GM23338 (cell line): ENCODE measurements at regions not wholly inside any gene's neighbourhood (a gene's known extent, or its start where the extent isn't known, plus 50 kb on each side); places are given as distances from the start of the nearest gene placed in this dataset.

Source experiments
- ATAC-seq: fragments of 200-7000 bp; cut with Tn5 transposase; 3 replicates; pipeline ENCODE4 v1.9.1; 2020
- DNase-seq: peaks from one replicate; pipeline ENCODE4 v3.0.0-alpha.2; 2015; ENCODE audit warnings: low spot score
- H2AFZ ChIP-seq: fragments of 200-600 bp; sonication (generic); 2 replicates; pipeline ENCODE4 v1.8.0; 2016; ENCODE audit warnings: antibody characterized with exemption, mild to moderate bottlenecking, moderate library complexity
- H3F3A ChIP-seq: fragments of 200-600 bp; sonication (generic); replicated peaks from 2 replicates; pipeline ENCODE4 v1.8.0; 2017; ENCODE audit warnings: antibody characterized with exemption, mixed run types, low read depth
- H3K27ac ChIP-seq: fragments of 200-600 bp; sonication (generic); 2 replicates; pipeline ENCODE4 v1.6.1; 2016; ENCODE audit warnings: low read depth
- H3K27me3 ChIP-seq: fragments of 200-600 bp; sonication (generic); 2 replicates; pipeline ENCODE4 v1.8.0; 2016; ENCODE audit warnings: mild to moderate bottlenecking, mixed run types, moderate library complexity; ENCODE audit not compliant: insufficient read depth
- H3K36me3 ChIP-seq: fragments of 200-600 bp; sonication (generic); 2 replicates; pipeline ENCODE4 v1.8.0; 2016; ENCODE audit warnings: mild to moderate bottlenecking; ENCODE audit not compliant: insufficient read depth
- H3K4me1 ChIP-seq: fragments of 200-600 bp; sonication (generic); 2 replicates; pipeline ENCODE4 v1.8.0; 2016; ENCODE audit warnings: mild to moderate bottlenecking, moderate library complexity; ENCODE audit not compliant: insufficient read depth
- H3K4me2 ChIP-seq: fragments of 200-600 bp; sonication (generic); 2 replicates; pipeline ENCODE4 v1.7.1; 2017; ENCODE audit warnings: mixed run types
- H3K4me3 ChIP-seq: fragments of 200-600 bp; sonication (generic); 2 replicates; pipeline ENCODE4 v1.6.1; 2016; ENCODE audit warnings: mixed run types
- H3K79me2 ChIP-seq: fragments of 200-600 bp; sonication (generic); replicated peaks from 2 replicates; pipeline ENCODE4 v1.8.0; 2017; ENCODE audit warnings: mild to moderate bottlenecking; ENCODE audit not compliant: insufficient read depth
- H3K9me2 ChIP-seq: fragments of 200-600 bp; sonication (generic); 2 replicates; pipeline ENCODE4 v1.8.0; 2017; ENCODE audit not compliant: insufficient read depth
- H4K20me1 ChIP-seq: fragments of 200-600 bp; sonication (generic); replicated peaks from 2 replicates; pipeline ENCODE4 v1.8.0; 2017; ENCODE audit warnings: mild to moderate bottlenecking; ENCODE audit not compliant: insufficient read depth
- H3K27ac Mint-ChIP-seq: 2 replicates; pipeline ENCODE4 v1.8.0; 2020; ENCODE audit warnings: inconsistent platforms, mild to moderate bottlenecking, moderate library complexity, mixed read lengths
- H3K27me3 Mint-ChIP-seq: 3 replicates; pipeline ENCODE4 v1.8.0; 2022; ENCODE audit warnings: low read depth, mild to moderate bottlenecking, moderate library complexity, mixed read lengths, inconsistent platforms; ENCODE audit not compliant: insufficient read depth, poor library complexity
- H3K36me3 Mint-ChIP-seq: 3 replicates; pipeline ENCODE4 v1.8.0; 2021; ENCODE audit warnings: low read depth, mild to moderate bottlenecking, inconsistent platforms, moderate library complexity, mixed read lengths
- H3K4me1 Mint-ChIP-seq: 3 replicates; pipeline ENCODE4 v1.8.0; 2020; ENCODE audit warnings: mild to moderate bottlenecking, inconsistent platforms, mixed read lengths
- H3K4me3 Mint-ChIP-seq: 3 replicates; pipeline ENCODE4 v1.8.0; 2021; ENCODE audit warnings: moderate library complexity, mild to moderate bottlenecking, inconsistent platforms, mixed read lengths
- H3K9me3 Mint-ChIP-seq: 3 replicates; pipeline ENCODE4 v1.8.0; 2020; ENCODE audit warnings: moderate library complexity, mild to moderate bottlenecking, inconsistent platforms, mixed read lengths
- CREB1 ChIP-seq: fragments of 250-450 bp; sonication (Bioruptor Pico); IDR thresholded peaks from 2 replicates; pipeline ENCODE4 v1.5.0; 2020; ENCODE audit warnings: low read depth, mild to moderate bottlenecking, moderate library complexity
- EZH2 ChIP-seq: fragments of 200-600 bp; sonication (generic); IDR thresholded peaks from one replicate; pipeline ENCODE4 v1.8.0; 2017; ENCODE audit warnings: antibody characterized with exemption, mild to moderate bottlenecking, low read depth; ENCODE audit not compliant: unreplicated experiment
- EZH2phosphoT487 ChIP-seq: fragments of 200-600 bp; sonication (generic); IDR thresholded peaks from one replicate; pipeline ENCODE4 v1.8.1; 2018; ENCODE audit warnings: antibody characterized with exemption; ENCODE audit not compliant: unreplicated experiment
- JUNB ChIP-seq: IDR thresholded peaks from one replicate; pipeline ENCODE4 v1.6.1; 2016; ENCODE audit warnings: antibody characterized with exemption; ENCODE audit not compliant: unreplicated experiment
- NANOG ChIP-seq: IDR thresholded peaks from 2 replicates; pipeline ENCODE4 v1.6.1; 2016; ENCODE audit warnings: antibody characterized with exemption, borderline replicate concordance
- POLR2AphosphoS5 ChIP-seq: IDR thresholded peaks from 2 replicates; pipeline ENCODE4 v1.6.1; 2016; ENCODE audit warnings: antibody characterized with exemption, low read depth
- REST ChIP-seq: IDR thresholded peaks from one replicate; pipeline ENCODE4 v1.6.1; 2018; ENCODE audit warnings: antibody characterized with exemption; ENCODE audit not compliant: unreplicated experiment
- ZNF114 ChIP-seq: fragments of 250-450 bp; sonication (Bioruptor Pico); IDR thresholded peaks from 2 replicates; pipeline ENCODE4 v1.5.0; 2020; ENCODE audit warnings: mild to moderate bottlenecking, moderate library complexity
- ZNF331 ChIP-seq: fragments of 250-450 bp; sonication (Bioruptor Pico); IDR thresholded peaks from 2 replicates; pipeline ENCODE4 v1.5.0; 2020; ENCODE audit warnings: low read depth, mild to moderate bottlenecking, moderate library complexity
- TF ChIP-seq, protein P1 (sequence below): IDR thresholded peaks from 2 replicates; pipeline ENCODE4 v1.6.1; 2016; ENCODE audit warnings: antibody characterized with exemption
- TF ChIP-seq, protein P2 (sequence below), 2 experiments: fragments of 200-600 bp in 1 of 2; sonication (generic) in 1 of 2; conservative IDR thresholded peaks; 2 replicates each; pipeline versions ENCODE4 v1.5.1 to v1.6.1; 2016 to 2017; ENCODE audit warnings: antibody characterized with exemption in 2 of 2, low read depth in 2 of 2, mild to moderate bottlenecking in 2 of 2, moderate library complexity in 1 of 2

DNA sequence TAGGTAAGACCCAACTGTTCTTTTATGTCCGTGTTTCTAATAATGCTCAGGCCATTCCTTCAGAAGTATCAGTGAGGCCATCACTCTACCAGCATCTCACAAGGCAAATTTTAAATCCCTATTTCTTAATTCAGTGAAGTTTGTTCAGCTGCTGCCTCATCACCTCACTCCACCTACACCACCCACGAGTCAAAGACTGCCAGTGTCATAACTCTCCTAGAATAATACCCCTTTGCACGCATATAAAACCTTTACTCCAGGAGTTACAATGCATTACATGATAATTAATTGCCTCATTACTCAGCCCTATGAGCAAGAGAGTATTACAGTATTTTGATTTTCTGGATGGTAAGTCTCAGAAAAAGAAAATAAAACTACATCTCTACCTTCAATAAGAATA lies 793.6 kb downstream of the TFAP2A start:
- Histone ChIP-seq H3K4me2 (no peak overlapping the region), H3K36me3 (no peaks in the 10 kb centered on the region), H3K27me3 (no peaks in the 10 kb centered on the region), H3K27ac (no peak overlapping the region), H3K4me1 (no peaks in the 10 kb centered on the region), H3K79me2 (no peaks in the 10 kb centered on the region), H2AFZ (no peak overlapping the region), H3K4me3 (no peak overlapping the region), H3F3A (no peaks in the 10 kb centered on the region), H3K9me2 (no peaks in the 10 kb centered on the region), H4K20me1 (no peaks in the 10 kb centered on the region; the same call in 1 of the 2 replicates)
- H3K4me1 Mint-ChIP-seq, result no peaks in the 10 kb centered on the region
- H3K9me3 Mint-ChIP-seq, result no peaks in the 10 kb centered on the region; the same call in 1 of the 3 replicates
- no peak overlapping the region for H3K4me3 Mint-ChIP-seq
- H3K27ac Mint-ChIP-seq, result no peak overlapping the region
- TF ChIP-seq, protein P1, sequence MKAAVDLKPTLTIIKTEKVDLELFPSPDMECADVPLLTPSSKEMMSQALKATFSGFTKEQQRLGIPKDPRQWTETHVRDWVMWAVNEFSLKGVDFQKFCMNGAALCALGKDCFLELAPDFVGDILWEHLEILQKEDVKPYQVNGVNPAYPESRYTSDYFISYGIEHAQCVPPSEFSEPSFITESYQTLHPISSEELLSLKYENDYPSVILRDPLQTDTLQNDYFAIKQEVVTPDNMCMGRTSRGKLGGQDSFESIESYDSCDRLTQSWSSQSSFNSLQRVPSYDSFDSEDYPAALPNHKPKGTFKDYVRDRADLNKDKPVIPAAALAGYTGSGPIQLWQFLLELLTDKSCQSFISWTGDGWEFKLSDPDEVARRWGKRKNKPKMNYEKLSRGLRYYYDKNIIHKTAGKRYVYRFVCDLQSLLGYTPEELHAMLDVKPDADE, result no peak
- TF ChIP-seq ZNF331 (CRISPR knock-in tag) (no peak), CREB1 (no peak), ZNF114 (CRISPR knock-in tag) (no peak), POLR2AphosphoS5 (no peak), NANOG (no peak)
- TF ChIP-seq, protein P2, sequence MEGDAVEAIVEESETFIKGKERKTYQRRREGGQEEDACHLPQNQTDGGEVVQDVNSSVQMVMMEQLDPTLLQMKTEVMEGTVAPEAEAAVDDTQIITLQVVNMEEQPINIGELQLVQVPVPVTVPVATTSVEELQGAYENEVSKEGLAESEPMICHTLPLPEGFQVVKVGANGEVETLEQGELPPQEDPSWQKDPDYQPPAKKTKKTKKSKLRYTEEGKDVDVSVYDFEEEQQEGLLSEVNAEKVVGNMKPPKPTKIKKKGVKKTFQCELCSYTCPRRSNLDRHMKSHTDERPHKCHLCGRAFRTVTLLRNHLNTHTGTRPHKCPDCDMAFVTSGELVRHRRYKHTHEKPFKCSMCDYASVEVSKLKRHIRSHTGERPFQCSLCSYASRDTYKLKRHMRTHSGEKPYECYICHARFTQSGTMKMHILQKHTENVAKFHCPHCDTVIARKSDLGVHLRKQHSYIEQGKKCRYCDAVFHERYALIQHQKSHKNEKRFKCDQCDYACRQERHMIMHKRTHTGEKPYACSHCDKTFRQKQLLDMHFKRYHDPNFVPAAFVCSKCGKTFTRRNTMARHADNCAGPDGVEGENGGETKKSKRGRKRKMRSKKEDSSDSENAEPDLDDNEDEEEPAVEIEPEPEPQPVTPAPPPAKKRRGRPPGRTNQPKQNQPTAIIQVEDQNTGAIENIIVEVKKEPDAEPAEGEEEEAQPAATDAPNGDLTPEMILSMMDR (conservative IDR thresholded peaks at IDR 0.05; ENCODE audit: low read depth in 2 of 2), result no peak
- H3K36me3 Mint-ChIP-seq, result no peaks in the 10 kb centered on the region
- H3K27me3 Mint-ChIP-seq, result peaks cover 2% of the 10 kb centered on the region
- no peak for ATAC-seq
- DNase-seq, result no peak

- H3K4me1 Mint-ChIP-seq, result no peaks in the 10 kb centered on the region
- no peaks in the 10 kb centered on the region for H3K36me3 Mint-ChIP-seq
- H3F3A ChIP-seq, result no peaks in the 10 kb centered on the region
- TF ChIP-seq EZH2 (no peak), EZH2phosphoT487 (no peak), NANOG (no peak), ZNF114 (CRISPR knock-in tag) (no peak), JUNB (no peak), POLR2AphosphoS5 (no peak), REST (no peak)
- TF ChIP-seq, protein P1, result no peak
- no peak overlapping the region for H3K27ac Mint-ChIP-seq
- peaks cover 2% of the 10 kb centered on the region for H3K27me3 Mint-ChIP-seq
- H3K4me3 ChIP-seq, result no peak overlapping the region
- no peak overlapping the region for H2AFZ ChIP-seq
- H3K27ac ChIP-seq, result no peak overlapping the region
- no peaks in the 10 kb centered on the region for H3K27me3 ChIP-seq
- no peaks in the 10 kb centered on the region; the same call in 1 of the 2 replicates for H4K20me1 ChIP-seq
- H3K36me3 ChIP-seq, result no peaks in the 10 kb centered on the region
- no peaks in the 10 kb centered on the region for H3K79me2 ChIP-seq
- no peaks in the 10 kb centered on the region for H3K9me2 ChIP-seq
- DNase-seq (no peak), ATAC-seq (no peak)
- H3K9me3 Mint-ChIP-seq, result no peaks in the 10 kb centered on the region; the same call in 1 of the 3 replicates
- H3K4me3 Mint-ChIP-seq, result no peak overlapping the region
- no peaks in the 10 kb centered on the region for H3K4me1 ChIP-seq
- no peak overlapping the region for H3K4me2 ChIP-seq
Measured at GRCh38 chr6:9620687-9621086, 794.2 kb downstream of the TFAP2A start.
